HG03565 (cell line): ENCODE measurements at regions not wholly inside any gene's neighbourhood (a gene's known extent, or its start where the extent isn't known, plus 50 kb on each side); places are given as distances from the start of the nearest gene placed in this dataset.
"Not testable (repeated sequence)": the region's sequence is repeated elsewhere in the genome, so short reads cannot be mapped to it uniquely, and the experiment has no call there.

Experiments used
- ATAC-seq: cut with Tn5 transposase; IDR thresholded peaks from one replicate; pipeline ENCODE4 v1.9.1; 2021; ENCODE audit warnings: mild to moderate bottlenecking, moderate library complexity; ENCODE audit not compliant: unreplicated experiment

DNA sequence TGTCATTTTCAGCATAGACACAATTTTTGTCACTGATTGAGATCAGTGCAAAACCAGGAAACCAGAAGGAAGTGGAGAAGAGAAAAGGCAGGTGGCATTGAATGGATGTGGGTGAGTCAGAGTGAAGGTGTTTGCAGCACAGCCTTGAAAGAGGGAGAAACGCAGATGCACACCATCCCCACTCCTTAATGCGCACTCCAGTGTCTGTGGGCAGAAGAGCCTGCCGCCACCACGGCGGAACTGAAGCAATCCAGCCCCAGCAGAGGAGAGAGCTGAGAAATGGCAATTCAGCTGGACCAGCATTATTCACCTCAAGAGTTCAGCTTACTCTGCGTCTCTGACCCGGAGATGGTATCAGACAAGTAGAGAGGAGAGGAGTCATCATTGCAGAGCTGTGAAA, 393.1 kb upstream of the FRG1 start:
- no peak for ATAC-seq

DNA sequence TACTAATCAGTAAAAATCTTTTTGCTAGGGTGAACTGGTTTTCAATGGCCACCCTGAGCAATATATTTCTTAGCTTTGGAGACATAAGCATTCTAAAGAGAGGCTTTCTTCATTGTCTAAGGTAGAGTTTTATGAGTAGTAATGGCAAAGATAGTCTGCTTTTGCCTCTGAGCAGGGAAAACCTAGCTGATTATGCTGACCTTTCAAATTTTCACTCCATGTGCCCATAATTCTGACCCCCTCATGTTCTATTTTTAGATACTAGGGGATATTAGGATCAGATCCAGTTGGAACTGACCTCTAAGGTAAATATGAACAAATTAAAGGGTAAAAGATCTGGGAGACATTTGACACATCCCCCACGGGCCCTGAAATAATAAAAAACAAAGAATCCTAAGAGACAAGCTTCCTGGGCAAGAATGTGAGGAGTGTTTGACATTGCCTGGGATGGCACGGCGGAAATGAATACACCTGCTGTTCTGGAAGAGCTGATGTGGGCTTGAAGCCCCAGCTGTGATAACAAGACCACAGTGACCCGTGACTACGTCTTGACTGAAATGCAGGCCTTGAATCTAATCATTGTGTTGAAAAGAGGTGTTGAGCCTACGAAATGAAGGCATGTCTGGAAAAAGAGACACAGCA, 392.1 kb upstream of the FRG1 start:
- no peak for ATAC-seq

DNA sequence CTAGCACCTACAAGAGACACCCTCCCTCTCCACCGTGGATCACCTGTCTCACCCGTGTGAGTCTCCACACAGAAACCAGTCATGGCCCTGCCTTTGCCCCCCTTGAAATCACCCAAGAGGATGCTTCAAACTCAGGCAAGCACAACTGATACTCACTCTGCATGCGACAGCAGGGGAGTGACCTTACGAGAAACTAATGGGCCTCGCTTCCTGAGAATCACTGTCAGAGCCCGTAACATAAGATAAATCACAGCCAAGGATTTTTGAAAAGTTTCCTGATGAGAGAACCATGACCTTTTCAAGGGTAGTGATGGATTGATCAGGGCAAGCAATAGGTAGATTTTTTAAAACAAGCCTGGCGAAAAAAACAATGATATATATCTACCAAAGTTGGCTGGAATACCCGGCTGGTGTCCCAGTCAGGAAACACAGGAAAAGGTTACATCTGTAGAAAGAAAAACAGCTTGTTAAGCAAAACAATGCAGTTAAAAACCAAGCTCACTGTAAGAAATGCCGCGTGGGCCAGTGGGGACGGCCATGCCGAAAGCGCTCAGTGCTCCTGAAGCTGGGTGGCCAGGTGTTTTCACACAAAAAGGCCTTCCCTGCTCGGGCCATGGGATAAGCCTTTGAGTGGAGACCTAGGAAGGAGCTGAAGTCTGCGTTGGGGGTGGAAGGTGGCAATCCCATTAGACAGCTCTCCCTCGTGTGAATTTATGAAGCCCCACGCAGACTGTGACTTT, 388.6 kb upstream of the FRG1 start:
- not testable (repeated sequence) for ATAC-seq

DNA sequence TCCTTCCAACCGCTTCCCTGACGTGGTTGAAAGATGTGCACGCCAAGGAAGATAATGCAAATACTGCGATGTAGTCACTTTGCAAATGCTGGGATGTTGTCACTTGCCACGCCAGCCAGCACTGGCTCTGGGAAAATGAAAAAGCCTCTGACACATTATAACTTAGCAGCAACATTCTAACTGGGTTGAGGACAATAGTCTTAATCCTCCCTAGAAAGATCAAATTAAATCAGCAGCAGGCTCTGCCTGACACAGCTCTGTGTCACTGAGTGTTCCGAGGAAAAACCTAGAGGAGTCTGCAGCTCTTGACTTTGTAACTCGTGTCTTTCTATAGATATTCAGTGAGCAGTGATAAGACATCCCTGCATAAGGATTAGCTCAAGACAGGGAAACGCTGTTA, 380.1 kb upstream of the FRG1 start:
- not testable (repeated sequence) for ATAC-seq

DNA sequence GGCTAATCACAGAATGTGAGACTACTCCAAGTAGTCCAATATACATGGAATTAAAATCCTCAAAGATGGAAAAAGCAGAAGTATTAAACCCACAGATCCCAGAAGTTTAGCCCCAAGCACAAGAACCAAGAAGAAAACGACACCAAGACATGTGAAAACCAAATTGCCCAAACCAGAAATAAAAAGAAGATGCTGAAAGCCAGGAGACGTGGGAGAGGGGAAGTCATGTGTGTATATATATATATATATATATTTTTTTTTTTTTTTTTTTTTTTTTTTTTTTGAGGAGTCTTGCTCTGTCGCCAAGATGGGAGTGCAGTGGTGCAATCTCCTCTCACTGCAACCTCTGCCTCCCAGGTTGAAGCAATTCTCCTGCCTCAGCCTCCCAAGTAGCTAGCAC, 376.9 kb upstream of the FRG1 start:
- not testable (repeated sequence) for ATAC-seq

DNA sequence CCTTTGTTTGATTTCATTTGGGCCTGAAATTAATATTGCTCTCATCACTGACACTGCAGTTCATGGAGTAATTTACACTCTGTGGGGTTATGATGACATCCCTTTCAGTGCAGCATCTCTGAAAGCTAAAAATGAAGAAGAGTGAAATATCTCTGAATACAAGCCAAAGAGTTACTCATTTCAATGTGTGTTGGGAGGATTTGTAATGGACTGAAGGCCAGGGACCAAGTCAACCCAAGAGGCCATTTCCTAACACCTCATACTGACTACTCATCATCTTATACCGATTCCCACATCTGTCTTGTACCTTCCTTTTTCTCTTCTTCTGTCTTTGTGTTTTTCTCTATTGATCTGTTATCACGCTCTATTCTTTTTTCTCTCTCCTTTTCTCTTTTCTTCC, 374.4 kb upstream of the FRG1 start:
- not testable (repeated sequence) for ATAC-seq

DNA sequence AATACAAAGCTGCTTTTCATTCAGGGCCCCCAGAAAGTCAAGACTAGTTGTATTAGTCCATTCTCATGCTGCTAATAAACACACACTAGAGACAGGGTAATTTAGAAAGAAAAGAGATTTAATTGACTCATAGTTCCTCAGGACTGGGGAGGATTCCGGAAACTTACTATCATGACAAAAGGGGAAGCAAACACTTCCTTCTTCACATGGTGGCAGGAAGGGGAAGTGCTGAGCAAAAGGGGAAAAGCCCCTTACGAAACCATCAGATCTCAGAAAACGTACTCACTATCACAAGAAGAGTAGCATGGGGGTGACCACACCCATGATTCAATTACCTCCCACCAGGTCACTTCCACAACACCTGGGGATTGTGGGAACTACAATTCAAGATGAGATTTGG, 373.8 kb upstream of the FRG1 start:
- ATAC-seq = not testable (repeated sequence)

DNA sequence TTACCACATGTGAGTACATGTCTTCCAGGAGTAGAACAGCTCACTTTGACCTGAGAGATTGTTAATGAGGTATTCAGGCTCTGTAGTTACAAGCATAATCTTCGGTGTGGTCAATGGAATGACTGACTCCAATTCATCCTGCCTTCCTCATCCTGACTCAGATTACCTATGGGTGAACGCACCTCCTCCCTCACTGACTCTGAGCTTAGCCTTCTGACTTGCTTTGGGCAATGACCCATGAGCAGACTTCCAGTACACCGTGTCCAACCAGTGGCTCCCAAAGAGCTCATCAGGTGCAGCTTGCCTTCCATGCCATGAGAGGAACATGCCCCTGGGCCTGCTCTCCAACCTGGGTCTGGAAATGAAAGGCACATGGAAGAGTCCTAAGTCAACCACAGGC, 361.0 kb upstream of the FRG1 start:
- not testable (repeated sequence) for ATAC-seq

DNA sequence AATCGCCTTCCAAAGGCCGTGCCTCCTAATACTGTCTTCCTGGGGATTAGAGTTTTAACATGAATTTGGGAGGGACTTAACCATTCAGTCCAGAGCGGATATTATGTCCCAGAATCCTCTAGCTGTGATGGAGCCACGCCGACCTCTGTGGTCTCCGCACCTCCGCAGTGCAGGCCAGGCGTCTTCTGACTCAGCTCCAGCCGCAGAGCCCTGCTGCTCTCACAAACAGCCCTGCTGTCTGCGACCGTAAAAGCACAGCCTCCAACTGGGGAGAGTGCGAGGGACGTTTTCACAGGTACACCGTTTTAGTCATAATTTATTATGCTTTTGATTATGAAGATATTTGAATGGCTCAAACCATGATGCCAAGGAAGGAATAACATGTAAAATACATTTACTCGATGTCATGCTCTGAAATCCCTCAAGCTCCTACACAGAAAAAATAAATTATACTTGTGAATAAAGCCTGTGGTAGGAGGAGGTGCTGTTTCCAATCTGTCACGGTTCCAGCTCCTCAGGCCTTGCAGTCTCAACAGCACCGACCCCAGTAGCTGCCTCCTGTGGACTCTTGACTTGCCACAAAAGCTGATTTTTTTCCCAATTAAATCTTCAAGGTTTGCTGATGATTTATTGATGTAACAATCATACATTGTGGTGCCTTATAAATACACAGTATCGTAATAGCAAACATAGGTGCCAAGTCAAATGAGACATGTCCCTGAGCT, 353.6 kb upstream of the FRG1 start:
- ATAC-seq = not testable (repeated sequence)

DNA sequence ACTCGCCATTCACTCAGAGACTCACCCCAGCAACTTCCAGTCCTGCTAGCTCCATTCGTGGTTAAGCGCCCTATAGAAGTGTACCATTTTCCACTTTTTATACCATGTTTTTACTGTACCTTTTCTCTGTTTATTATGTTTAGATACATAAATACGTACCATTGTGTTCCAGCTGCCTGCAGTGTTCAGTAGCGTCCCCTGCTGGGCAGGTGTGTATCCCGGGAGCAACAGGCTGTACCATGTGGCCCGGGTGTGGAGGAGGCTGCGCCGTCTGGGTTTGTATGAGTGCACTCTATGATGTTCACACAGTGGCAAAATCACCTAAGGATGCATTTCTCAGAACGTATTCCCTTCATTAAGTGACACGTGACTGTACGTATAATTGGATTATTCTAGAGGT, 351.5 kb upstream of the FRG1 start:
- ATAC-seq = not testable (repeated sequence)

DNA sequence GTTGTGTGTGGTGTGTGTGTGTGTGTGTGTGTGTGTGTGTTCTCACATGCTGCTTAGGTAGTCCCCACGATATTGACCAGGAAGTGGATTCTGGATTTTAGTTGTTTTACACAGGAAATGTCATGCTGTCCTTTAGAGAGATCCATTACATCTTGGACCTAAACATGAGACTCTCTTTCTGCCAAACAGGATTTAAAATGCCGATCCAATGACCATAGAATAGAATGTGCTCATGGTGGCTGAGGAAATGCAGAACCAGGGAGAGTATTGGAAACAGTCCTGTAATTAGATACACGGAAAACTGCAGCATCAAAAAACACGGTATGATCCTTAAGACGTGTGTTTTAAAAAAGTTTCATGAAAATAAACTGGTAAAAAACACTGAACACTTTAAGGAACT, 347.8 kb upstream of the FRG1 start:
- no peak for ATAC-seq

DNA sequence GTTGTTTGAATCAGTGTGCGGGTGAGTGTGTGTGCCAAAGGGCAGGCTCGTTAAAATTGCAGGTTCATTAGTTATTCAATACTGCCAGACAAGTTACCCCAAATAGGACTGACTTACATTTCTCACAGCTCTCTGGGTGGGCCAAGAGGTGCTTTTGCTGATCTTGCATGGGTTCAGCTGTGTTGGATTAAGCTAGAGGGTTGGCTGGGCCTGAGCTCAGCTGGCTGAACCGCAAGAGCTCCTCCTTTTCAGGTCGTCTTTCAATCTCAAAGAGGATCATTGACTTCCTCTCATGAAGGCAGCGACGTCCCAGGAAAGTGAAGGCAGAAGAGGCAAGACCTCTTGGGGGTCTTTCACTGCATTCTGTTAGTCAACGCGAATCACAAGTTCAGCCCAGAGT, 343.3 kb upstream of the FRG1 start:
- no peak for ATAC-seq

DNA sequence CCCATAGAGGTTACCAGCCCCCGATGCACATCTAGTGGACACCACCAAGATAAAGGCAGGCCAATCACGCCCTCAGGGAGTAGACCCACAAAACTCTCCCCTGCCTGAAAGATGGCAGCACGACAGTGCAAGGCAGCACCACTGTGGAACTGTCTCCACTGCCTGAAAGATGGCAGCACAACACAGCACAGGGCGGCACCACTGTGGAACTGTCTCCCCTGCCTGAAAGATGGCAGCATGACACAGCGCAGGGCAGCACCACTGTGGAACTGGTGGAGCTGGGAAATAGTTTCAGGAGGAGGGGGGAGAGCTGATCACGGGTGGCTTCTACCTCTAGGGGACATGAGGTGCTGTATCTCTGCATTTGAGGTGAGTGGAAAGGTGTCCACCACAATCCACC, 340.4 kb upstream of the FRG1 start:
- no peak for ATAC-seq

DNA sequence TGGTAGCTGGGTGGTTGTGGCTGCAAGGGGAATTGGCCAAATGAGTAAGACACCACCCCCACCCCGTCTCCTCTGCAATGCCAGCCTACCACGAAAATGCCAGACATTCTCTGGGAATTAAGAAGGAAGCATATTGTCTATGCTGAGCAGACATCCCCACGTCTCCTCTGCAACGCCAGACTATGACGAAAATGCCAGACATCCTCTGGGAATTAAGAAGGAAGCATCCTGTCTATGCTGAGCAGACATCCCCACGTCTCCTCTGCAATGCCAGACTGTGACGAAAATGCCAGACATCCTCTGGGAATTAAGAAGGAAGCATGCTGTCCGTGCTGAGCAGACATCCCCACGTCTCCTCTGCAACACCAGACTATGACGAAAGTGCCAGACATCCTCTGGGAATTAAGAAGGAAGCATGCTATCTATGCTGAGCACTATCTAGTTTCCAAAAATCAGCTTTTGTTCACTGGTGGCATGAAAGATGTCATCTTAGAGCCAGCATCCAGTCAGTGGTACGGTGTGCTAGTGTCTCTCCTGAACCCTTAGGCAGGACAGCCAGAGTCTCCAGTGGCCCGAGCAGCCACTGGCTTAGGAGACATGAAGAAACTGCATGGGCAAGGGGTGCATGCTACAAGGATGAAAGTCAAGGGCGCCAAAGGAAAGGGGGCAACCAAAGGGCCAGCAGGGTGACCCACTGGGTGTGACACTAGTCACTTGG, 339.8 kb upstream of the FRG1 start:
- ATAC-seq = no peak

DNA sequence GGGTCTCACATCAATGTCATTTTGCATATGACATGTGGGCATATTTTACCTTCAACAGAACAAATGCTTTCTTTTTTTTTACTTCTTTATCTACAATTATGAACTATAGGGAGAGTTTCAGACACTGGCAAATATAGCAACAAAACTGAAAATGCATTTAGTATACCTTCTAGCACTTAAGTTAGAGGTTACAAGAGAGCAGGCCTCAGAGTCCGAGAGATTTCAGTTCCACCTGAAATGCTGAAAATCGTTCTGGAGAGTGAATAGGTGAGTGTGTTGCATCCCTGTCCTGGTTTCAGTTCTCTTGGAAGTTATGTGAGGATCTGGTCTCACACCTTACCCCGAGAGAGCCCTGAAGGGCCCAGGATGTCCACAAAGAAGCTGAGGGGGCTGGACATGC, 337.8 kb upstream of the FRG1 start:
- peak; percentile 58 for ATAC-seq

DNA sequence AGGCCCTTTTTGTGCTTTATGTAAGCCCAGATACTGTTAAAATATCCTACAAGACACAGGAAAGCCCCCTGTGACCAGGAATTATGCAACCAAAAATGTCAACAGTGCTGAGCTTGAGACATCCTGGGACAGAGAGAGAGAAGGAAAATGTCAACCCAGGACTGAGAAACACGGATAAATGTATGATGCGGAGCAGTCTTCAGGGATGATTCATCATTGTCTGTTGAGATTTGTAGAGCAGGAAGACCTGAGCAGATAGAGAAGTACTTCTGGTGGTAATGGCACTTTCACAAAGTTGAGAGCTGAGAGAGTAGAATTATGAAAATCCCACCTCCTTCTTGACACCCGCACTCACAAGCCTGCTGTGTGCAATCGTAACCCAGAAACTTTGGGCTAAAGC, 330.1 kb upstream of the FRG1 start:
- ATAC-seq = not testable (repeated sequence)

DNA sequence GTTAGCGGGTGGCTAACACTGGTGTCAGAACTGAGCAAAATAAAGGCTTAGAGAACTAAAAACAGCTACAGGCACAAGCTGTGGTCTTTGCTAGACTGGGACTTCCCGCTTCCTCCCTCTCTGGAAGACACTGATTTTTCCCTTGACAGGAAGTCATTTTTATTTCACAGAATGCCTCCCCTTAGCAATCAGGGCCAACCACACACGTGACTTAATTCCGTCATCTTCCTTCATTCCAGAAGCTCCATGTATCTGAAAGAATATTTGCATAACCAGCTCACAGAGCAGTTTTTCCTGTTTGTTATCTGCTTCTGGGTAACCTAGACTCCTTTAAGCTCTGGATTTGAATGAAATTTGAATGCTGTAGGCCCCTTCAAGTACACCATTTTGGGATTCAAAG, 327.5 kb upstream of the FRG1 start:
- ATAC-seq = no peak

DNA sequence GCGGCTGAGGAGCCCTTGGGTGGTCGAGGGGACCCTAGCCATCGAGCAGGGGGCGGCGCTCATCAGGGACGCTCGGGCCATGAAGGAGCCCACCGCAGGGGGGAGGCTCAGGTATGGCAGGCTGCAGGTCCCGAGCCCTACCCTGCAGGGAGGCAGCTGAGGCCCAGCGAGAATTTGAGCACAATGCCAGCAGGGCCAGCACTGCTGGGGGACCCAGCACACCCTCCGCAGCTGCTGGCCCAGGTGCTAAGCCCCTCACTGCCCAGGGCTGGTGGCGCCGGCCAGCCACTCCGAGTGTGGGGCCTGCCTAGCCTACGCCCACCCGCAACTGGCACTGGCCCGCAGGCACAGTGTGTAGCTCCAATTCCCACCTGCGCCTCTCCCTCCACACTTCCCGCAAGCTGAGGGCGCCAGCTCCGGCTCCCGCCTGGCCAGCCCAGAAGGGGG, 325.4 kb upstream of the FRG1 start:
- ATAC-seq = no peak

DNA sequence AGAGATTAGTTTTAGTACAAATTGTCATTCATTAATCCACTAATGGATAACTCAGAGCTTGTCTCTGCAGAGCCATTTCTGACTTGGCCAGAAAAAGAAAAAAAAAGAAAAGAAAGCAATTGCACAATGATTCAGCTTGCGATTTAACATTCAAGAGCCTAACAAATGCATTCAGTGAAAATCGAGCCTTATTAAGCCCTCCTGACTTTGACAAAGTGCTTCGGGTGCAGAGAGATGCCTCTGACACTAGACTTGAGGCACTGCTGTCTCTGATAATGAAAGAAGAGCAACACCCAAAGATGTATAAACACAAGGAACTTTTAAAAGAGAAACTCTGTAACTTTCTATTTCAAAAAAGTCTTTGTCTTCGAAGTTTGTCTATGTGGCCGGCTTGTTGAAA, 322.9 kb upstream of the FRG1 start:
- ATAC-seq = not testable (repeated sequence)

DNA sequence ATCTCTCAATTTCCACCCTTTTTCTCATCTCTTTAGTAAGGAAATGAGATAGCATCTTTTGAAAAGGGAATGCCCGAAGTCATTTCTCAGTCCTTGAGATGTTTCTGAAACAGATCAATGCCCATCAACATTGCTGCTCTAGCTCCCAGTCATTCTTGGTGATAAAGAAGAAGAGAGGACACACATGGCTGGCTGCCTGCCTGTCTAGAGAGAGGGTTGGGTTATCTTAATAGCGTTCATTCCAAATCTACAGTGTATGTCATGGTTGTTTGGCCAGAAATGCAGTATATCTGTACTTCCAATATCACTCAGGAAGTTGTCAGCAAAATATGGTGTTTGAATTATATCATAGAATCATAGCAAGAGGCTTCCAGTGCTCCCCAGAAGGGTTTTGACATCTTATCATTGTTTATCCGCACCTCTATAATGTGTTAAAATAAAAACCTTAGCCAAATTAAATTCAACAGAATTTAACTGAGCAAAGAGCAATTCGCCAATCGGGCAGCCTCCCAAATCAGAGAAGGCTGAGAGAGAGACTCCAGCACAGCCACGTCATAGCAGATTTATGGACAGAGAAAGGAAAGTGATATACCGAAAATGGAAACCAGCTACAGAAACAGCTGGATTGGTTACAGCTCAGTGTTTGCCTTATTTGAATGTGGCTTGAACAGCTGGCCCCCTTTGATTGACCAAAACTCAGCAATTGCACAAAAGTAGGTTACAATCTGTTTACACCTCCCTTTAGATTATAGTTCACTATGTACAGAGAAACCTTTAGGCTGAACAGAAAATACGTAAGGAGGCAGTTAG, 321.0 kb upstream of the FRG1 start:
- peak; percentile 43 for ATAC-seq
